NCI-H1105 (cell line): ENCODE measurements at regions not wholly inside any gene's neighbourhood (a gene's known extent, or its start where the extent isn't known, plus 50 kb on each side); places are given as distances from the start of the nearest gene placed in this dataset.
A peak's percentile ranks its signal among the peaks of the same experiment; 100 is the strongest.
"Not testable (repeated sequence)": the region's sequence is repeated elsewhere in the genome, so short reads cannot be mapped to it uniquely, and the experiment has no call there.

ENCODE experiments used
- DNase-seq: peaks from one replicate; lab custom pipeline; 2025; lab: John Stamatoyannopoulos, UW

- no peak for DNase-seq
Measured at GRCh38 chr12:58009405-58010195, 68.2 kb downstream of the ATP23 start.

GRCh38 chr12:58011676-58012075 lies 70.3 kb downstream of the ATP23 start:
- DNase-seq = no peak

- DNase-seq = not testable (repeated sequence)
Measured at GRCh38 chr12:58022379-58023020, 81.1 kb downstream of the ATP23 start.

- no peak for DNase-seq
Measured at GRCh38 chr12:58025431-58025830, 84.1 kb downstream of the ATP23 start.

- DNase-seq = no peak
Measured at GRCh38 chr12:58026426-58026825, 85.1 kb downstream of the ATP23 start.

GRCh38 chr12:58026897-58027891 lies 85.8 kb downstream of the ATP23 start:
- no peak for DNase-seq

- DNase-seq = no peak
Measured at GRCh38 chr12:58028294-58028693, 86.9 kb downstream of the ATP23 start.

GRCh38 chr12:58029260-58029659 lies 87.9 kb downstream of the ATP23 start:
- no peak for DNase-seq

- no peak for DNase-seq
Measured at GRCh38 chr12:58030566-58031279, 89.4 kb downstream of the ATP23 start.

- no peak for DNase-seq
Measured at GRCh38 chr12:58032156-58032555, 90.8 kb downstream of the ATP23 start.

- DNase-seq = no peak
Measured at GRCh38 chr12:58033831-58034230, 92.5 kb downstream of the ATP23 start.

GRCh38 chr12:58034311-58034710 lies 92.9 kb downstream of the ATP23 start:
- DNase-seq = no peak

- DNase-seq = no peak
Measured at GRCh38 chr12:58034712-58035111, 93.3 kb downstream of the ATP23 start.

GRCh38 chr12:58041441-58041840 lies 100.1 kb downstream of the ATP23 start:
- DNase-seq = no peak

- DNase-seq = no peak
Measured at GRCh38 chr12:58044966-58045365, 103.6 kb downstream of the ATP23 start.

- DNase-seq = no peak
Measured at GRCh38 chr12:58046271-58046670, 104.9 kb downstream of the ATP23 start.

GRCh38 chr12:58051378-58051777 lies 110.0 kb downstream of the ATP23 start:
- DNase-seq = no peak

- DNase-seq = no peak
Measured at GRCh38 chr12:58064666-58065065, 123.3 kb downstream of the ATP23 start.

- DNase-seq = peak; percentile 22
Measured at GRCh38 chr12:58066296-58066695, 124.9 kb downstream of the ATP23 start.

GRCh38 chr12:58067610-58068387 lies 126.4 kb downstream of the ATP23 start:
- DNase-seq = no peak

GRCh38 chr12:58068706-58069105 lies 127.3 kb downstream of the ATP23 start:
- DNase-seq = no peak
